HG03025 (cell line): ENCODE measurements at regions not wholly inside any gene's neighbourhood (a gene's known extent, or its start where the extent isn't known, plus 50 kb on each side); places are given as distances from the start of the nearest gene placed in this dataset.

Experiments
- ATAC-seq: cut with Tn5 transposase; IDR thresholded peaks from one replicate; pipeline ENCODE4 v1.9.1; 2021; ENCODE audit warnings: mild to moderate bottlenecking, moderate library complexity; ENCODE audit not compliant: unreplicated experiment, low FRiP score

- no peak for ATAC-seq
Observed at GRCh38 chr5:34576891-34577666, 79.0 kb upstream of the RAI14 start.

DNA sequence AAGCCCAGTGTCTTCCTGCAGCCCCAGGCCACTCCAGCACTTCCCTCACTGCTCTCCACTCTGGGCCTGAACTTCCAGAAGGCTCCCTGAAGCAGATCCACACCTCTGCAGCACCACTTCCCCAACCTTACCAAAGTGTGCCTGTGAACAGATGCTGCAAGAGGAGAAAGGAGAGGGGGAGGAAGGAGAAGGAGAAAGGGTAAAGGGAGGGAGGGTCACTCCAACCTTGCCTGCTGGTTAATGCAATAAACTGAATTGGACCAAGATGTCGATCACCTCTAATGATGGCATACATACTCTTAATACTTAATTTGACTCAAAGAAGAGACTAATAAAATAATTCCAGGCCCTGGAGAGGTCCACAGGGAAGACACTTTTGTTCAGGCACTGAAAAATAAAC is 77.2 kb upstream of the RAI14 start:
- ATAC-seq = no peak

DNA sequence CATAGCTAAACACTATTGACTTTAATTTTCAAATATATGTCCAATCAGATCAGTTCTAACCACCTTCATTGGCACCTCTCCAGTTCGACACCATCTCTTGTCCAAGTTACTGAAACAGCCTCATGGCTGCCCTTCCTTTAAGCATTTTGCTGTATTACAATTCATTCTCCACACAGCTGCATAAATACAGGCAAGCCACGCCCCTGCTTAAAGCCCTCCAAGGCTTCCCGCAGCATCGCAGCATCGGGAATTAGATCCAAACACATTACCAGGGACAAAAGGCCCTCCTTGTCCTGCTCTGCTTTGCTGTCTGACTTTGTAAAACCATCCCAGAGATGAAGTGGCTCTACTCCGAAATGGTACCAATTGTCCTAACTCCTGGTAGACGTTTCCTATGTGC is 75.1 kb upstream of the RAI14 start:
- no peak for ATAC-seq

DNA sequence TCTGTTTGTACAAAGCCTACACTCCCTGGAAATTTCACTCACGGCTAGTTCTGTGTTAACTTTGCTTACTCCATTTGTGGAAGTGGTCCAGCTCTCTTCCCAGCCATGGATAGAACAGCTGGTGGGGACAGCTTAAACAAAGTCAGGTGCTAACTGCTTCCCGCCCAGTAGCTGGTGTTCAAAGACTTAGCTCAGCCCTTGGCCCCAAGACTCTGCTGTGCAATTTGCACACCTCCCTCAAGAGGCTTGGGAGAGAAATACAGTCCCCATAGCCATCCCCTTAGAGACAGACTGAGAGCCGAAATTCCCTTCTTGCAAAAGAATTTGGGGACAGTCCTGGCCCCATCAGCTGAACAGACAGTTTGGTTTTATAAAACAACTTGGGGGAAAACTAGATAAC is 73.8 kb upstream of the RAI14 start:
- ATAC-seq = no peak

- ATAC-seq = no peak
Observed at GRCh38 chr5:34583167-34583566, 73.0 kb upstream of the RAI14 start.

- ATAC-seq = no peak
Observed at GRCh38 chr5:34584165-34584564, 72.0 kb upstream of the RAI14 start.

- ATAC-seq = no peak
Observed at GRCh38 chr5:34585601-34586104, 70.5 kb upstream of the RAI14 start.

DNA sequence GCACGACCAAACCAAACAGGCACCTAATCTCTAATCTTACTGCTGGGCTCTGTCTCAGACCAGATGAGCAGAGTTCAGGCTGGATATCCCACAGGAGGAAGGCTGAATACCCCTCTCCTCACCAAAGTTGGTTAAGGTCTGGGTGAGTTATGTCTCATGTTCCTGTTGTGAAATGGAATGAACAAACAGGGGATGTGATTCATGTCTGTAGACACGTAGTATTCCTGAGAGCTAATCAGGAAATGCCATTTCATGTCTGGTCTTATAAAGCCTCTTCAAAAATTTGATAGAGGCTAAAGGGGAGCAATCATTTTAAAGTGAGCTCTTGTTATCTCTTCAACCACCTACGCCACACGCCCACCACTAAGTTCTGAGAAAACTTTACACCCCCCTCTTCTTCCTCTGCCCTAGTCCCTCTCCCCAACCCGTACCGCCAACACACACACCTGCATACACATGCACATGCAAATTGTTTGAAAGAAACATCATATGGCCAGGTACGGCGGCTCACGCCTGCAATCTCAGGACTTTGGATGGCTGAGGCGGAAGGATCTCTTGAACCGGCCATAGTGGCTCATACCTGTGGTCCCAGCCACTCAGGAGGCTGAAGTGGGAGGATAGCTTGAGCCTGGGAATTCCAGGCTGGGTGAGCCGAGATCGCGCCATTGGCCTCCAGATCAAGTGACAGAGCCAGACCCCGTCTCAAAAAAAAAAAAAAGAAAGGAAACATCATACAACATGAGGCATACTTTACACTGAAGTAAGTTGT is 69.8 kb upstream of the RAI14 start:
- ATAC-seq = no peak

GRCh38 chr5:34587355-34588241 is 68.5 kb upstream of the RAI14 start:
- ATAC-seq = peak; percentile 56

- no peak for ATAC-seq
Observed at GRCh38 chr5:34589832-34590231, 66.3 kb upstream of the RAI14 start.

DNA sequence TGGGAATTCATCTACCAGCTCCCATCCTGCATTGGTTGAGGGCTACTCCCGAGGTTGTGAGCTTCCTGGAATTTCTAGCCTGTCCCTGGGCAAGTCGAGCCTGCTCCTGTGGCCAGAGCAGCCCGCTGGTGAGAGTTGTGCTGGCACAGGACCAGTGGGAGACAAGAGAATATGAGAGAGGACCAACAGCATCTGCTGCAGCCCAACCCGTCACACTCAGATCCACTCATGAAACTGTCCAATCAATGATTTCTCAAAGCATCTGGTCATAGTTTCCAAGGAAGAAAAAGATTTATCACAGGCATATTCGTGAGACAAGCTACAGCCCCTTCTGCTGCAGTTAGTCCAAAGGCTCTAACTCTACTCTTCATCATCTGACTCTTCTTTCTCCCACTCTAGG is 64.4 kb upstream of the RAI14 start:
- no peak for ATAC-seq

- no peak for ATAC-seq
Observed at GRCh38 chr5:34597034-34598027, 58.8 kb upstream of the RAI14 start.

DNA sequence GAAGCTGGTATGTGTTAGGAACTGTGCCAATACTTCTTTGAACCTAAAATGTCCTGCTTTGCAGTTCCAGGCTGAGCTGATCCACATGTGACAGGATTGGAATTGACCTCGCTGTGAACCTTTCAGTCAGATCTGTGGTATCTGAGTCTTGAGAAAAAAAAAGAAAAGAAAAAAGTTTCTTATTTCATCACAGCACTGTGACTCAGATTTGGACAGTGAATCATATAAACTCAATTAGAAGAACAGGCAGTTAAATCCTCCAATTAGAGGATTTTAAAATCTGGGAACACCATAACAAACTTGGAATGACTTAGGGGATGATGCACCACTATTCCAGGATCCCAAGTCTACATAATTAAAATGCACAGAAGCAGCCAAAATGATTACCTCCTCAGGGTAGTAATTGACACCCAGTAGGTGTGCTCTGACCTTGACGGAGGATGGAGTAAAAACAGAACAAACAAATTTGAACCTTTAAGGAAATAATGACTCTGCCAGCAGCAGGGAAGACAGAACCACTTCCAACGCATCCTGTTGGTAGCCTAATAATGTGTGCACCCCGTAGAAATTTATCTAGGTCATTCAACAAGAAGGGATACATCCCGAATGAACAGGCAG is 57.8 kb upstream of the RAI14 start:
- no peak for ATAC-seq

DNA sequence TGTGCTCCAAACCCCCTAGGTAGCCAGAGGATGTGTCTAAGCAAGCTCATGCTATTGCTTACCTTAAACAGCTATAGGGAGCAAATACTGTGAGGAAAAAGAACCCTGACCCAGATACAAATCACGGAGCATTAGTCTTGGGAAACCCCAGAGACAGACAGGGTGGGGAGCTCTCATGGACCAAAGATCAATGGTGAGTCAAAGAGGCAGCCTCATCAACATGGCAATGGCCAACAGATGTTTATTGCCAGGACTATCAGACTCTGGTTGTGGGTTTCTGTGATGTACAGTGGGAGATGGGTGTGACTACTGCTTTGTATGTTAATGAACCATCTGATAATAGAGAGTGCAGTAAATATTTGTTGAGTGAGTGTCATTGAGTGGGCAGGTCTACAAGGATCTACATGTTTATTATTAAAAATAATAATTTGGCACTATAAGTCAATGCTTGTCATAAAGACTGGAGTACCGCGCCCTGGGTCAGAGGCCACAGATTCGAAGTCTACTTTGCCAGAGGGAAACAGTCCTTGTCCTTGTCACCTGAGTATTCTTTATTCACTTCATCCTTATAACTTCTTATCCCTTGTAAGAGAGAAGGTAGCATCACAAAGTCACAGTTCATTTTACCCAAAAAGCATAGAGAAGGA is 56.5 kb upstream of the RAI14 start:
- ATAC-seq = no peak

DNA sequence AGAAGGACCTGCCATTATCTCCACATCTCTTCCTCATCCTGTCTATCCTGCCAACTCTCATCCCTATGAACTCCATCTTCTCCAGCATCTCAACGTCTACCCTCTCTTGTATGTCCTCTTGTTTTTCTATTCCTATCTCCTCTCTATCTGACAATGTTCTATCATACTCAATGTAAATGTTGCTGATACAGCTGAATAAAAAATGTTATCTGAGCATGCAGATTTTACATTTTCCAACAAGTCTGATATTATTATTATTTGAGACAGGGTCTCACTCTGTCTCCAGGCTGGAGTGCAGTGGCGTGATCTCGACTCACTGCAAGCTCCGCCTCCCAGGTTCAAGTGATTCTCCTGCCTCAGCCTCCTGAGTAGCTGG is 56.0 kb upstream of the RAI14 start:
- ATAC-seq = no peak

DNA sequence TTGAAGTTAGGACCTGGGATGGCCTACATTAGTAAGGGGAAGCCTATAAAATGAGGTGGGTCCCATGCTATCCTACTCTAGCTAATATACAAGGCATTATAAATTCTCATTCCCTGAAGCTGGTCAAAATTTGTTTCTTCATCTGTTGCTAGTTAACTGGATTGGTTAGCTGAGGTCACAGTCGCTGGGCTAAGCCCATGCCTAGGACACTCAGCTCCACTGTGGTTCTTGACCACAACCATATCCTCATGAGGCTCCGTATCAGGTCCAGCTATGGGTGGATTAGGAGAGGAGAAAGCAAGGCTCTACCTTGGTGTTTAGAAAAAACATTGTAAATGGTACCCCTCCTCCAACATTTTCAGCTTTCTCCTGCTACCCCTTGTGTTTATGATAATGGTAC is 52.8 kb upstream of the RAI14 start:
- no peak for ATAC-seq

GRCh38 chr5:34604119-34604675 is 51.9 kb upstream of the RAI14 start:
- no peak for ATAC-seq

DNA sequence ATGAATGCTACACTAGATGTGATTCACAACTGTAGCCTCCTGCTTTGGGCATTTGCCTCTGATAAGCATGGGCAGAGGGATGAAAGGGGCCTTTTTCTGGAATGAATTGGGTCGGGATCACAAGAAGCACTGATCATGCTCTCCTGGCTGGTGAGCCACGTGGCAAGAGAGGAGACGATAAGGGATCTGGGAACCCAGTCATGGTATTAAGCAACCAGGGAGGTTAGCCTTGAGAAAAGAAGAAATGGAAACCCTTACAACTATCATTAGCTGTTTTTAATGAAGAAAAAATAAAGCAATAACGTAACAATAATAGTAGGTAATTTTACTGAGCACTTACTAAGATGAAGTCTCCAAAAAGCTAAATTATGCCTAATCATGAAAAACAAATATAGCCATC is 50.0 kb upstream of the RAI14 start:
- ATAC-seq = no peak
